ENCODE measurements at regions not wholly inside any gene's neighbourhood (a gene's known extent, or its start where the extent isn't known, plus 50 kb on each side); places are given as distances from the start of the nearest gene placed in this dataset.
A peak's percentile ranks its signal among the peaks of the same experiment; 100 is the strongest.
"Not testable (repeated sequence)": the region's sequence is repeated elsewhere in the genome, so short reads cannot be mapped to it uniquely, and the experiment has no call there.

DNA sequence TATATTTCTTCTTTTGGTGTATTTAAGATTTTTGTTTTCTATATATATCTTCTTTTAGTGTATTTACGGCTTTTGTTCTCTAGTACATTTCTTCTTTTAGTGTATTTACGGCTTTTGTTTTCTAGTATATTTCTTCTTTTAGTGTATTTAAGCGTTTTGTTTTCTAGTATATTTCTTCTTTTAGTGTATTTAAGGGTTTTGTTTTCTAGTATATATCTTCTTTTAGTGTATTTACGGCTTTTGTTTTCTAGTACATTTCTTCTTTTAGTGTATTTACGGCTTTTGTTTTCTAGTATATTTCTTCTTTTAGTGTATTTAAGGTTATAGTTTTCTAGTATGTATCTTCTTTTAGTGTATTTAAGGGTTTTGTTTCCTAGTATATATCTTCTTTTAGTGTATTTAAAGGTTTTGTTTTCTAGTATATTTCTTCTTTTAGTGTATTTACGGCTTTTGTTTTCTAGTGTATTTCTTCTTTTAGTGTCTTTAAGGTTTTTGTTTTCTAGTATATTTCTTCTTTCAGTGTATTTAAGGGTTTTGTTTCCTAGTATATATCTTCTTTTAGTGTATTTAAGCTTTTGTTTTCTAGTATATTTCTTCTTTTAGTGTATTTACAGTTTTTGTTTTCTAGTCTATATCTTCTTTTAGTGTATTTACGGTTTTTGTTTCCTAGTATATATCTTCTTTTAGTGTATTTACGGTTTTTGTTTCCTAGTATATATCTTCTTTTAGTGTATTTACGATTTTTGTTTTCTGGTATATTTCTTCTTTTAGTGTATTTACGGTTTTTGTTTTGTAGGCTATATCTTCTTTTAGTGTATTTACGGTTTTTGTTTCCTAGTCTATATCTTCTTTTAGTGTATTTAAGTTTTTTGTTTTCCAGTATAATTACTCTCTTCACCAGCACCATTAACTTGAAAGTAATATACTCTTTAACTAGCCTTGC lies 249.4 kb downstream of the SHOX start:
- FAIRE-seq; CTCF ChIA-PET (ENCODE audit: low intra/inter-chr PET ratio); BruUV-seq (replicated peaks); H3K36me3 ChIP-seq (ENCODE audit: control insufficient read depth, insufficient read depth, low read length); DNase-seq (ENCODE audit: extremely low read depth in 1 of 4, low spot score in 3 of 4); ATAC-seq; H3K4me3 ChIP-seq; H3K4me2 ChIP-seq (ENCODE audit: insufficient read depth, low read length); H3K9me1 ChIP-seq (ENCODE audit: control insufficient read depth, insufficient read depth, low read length); H3K27ac ChIP-seq (ENCODE audit: extremely low read depth, low read depth, low read length); intact Hi-C loops (cut with micrococcal nuclease); H3K79me2 ChIP-seq (ENCODE audit: control insufficient read depth, insufficient read depth, low read length); in situ Hi-C loops (cut with MboI); H3K27me3 ChIP-seq (ENCODE audit: control insufficient read depth in 2 of 2, insufficient read depth in 2 of 2, low read length in 2 of 2); H3K9me3 ChIP-seq (replicated peaks; ENCODE audit: control insufficient read depth, insufficient read depth, low read depth, low read length); H4K20me1 ChIP-seq (replicated peaks; ENCODE audit: control insufficient read depth, insufficient read depth, low read length); H2AFZ ChIP-seq (ENCODE audit: low read depth, low read length); POLR2A ChIA-PET; H3K9ac ChIP-seq (ENCODE audit: insufficient read depth in 1 of 2, low read depth in 2 of 2, low read length in 2 of 2); H3K4me1 ChIP-seq (replicated peaks in 1 of 2; ENCODE audit: control insufficient read depth in 2 of 2, insufficient read depth in 2 of 2, low read length in 2 of 2): not testable (repeated sequence)
- 10% methylated on average over 11 of the region's 11 CpGs for WGBS (ENCODE audit: insufficient coverage, low coverage, missing lambda C conversion rate)
- TF ChIP-seq MAFK (IDR thresholded peaks at IDR 0.05; ENCODE audit: low read length), result peak; percentile 22; the same call in 1 of the 2 replicates
- TF ChIP-seq, protein P1, sequence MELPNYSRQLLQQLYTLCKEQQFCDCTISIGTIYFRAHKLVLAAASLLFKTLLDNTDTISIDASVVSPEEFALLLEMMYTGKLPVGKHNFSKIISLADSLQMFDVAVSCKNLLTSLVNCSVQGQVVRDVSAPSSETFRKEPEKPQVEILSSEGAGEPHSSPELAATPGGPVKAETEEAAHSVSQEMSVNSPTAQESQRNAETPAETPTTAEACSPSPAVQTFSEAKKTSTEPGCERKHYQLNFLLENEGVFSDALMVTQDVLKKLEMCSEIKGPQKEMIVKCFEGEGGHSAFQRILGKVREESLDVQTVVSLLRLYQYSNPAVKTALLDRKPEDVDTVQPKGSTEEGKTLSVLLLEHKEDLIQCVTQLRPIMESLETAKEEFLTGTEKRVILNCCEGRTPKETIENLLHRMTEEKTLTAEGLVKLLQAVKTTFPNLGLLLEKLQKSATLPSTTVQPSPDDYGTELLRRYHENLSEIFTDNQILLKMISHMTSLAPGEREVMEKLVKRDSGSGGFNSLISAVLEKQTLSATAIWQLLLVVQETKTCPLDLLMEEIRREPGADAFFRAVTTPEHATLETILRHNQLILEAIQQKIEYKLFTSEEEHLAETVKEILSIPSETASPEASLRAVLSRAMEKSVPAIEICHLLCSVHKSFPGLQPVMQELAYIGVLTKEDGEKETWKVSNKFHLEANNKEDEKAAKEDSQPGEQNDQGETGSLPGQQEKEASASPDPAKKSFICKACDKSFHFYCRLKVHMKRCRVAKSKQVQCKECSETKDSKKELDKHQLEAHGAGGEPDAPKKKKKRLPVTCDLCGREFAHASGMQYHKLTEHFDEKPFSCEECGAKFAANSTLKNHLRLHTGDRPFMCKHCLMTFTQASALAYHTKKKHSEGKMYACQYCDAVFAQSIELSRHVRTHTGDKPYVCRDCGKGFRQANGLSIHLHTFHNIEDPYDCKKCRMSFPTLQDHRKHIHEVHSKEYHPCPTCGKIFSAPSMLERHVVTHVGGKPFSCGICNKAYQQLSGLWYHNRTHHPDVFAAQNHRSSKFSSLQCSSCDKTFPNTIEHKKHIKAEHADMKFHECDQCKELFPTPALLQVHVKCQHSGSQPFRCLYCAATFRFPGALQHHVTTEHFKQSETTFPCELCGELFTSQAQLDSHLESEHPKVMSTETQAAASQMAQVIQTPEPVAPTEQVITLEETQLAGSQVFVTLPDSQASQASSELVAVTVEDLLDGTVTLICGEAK (IDR thresholded peaks at IDR 0.05), result peak; percentile 42; the same call in 1 of the 2 replicates
- TF ChIP-seq, protein P1 (CRISPR knock-in tag; IDR thresholded peaks at IDR 0.05), result not testable (repeated sequence)
- TF ChIP-seq TRIM24 (IDR thresholded peaks at IDR 0.05), result peak in 1 of 2 experiments; percentile 38; a peak in 1 of 4 replicates
- peak in 1 of 2 experiments; percentile 100; a peak in 2 of 4 replicates for TF ChIP-seq ARNT (IDR thresholded peaks at IDR 0.05)
- TF ChIP-seq, protein P2, sequence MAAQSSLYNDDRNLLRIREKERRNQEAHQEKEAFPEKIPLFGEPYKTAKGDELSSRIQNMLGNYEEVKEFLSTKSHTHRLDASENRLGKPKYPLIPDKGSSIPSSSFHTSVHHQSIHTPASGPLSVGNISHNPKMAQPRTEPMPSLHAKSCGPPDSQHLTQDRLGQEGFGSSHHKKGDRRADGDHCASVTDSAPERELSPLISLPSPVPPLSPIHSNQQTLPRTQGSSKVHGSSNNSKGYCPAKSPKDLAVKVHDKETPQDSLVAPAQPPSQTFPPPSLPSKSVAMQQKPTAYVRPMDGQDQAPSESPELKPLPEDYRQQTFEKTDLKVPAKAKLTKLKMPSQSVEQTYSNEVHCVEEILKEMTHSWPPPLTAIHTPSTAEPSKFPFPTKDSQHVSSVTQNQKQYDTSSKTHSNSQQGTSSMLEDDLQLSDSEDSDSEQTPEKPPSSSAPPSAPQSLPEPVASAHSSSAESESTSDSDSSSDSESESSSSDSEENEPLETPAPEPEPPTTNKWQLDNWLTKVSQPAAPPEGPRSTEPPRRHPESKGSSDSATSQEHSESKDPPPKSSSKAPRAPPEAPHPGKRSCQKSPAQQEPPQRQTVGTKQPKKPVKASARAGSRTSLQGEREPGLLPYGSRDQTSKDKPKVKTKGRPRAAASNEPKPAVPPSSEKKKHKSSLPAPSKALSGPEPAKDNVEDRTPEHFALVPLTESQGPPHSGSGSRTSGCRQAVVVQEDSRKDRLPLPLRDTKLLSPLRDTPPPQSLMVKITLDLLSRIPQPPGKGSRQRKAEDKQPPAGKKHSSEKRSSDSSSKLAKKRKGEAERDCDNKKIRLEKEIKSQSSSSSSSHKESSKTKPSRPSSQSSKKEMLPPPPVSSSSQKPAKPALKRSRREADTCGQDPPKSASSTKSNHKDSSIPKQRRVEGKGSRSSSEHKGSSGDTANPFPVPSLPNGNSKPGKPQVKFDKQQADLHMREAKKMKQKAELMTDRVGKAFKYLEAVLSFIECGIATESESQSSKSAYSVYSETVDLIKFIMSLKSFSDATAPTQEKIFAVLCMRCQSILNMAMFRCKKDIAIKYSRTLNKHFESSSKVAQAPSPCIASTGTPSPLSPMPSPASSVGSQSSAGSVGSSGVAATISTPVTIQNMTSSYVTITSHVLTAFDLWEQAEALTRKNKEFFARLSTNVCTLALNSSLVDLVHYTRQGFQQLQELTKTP (IDR thresholded peaks at IDR 0.05; ENCODE audit: low read depth in 1 of 2, partially characterized antibody in 2 of 2), result peak in 1 of 2 experiments; percentile 72
